ENCODE measurements at regions not wholly inside any gene's neighbourhood (a gene's known extent, or its start where the extent isn't known, plus 50 kb on each side); places are given as distances from the start of the nearest gene placed in this dataset.

DNA sequence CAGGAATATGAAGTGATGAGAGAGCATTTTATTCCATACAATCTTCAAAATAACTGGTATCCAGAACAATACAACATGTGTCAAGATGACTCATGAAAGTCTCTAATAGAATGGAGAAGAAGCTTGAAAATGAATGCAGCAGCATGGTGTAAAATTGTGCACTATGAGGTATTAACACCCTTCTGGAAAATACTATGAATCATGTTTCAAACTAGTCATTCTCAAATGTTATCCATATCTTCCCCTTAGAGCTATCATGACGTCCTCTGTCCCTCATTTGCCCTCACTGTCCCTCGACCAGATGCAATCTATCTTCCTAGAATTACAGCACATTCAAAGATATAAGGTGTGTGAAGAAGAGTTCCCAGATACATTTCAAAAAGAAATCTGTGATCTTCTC is 198.2 kb downstream of the NECTIN3 start:
- POLR2A ChIA-PET = no interaction called here
- Histone ChIP-seq H3K4me1 (ENCODE audit: control insufficient read depth, insufficient read depth, low read length) (no peaks in the 10 kb centered on the region), H3K9me3 (ENCODE audit: control insufficient read depth, insufficient read depth, low read depth, low read length) (no peaks in the 10 kb centered on the region), H3K27ac (ENCODE audit: extremely low read depth, low read depth, low read length) (no peak overlapping the region), H3K4me3 (ENCODE audit: low read depth, low read length) (no peak overlapping the region), H3K36me3 (ENCODE audit: control insufficient read depth in 2 of 2, insufficient read depth in 1 of 2, low read length in 2 of 2) (no peaks in the 10 kb centered on the region)
- TF ChIP-seq ZNF366 (tag by site-specific recombination; conservative IDR thresholded peaks at IDR 0.05) = no peak
- TF ChIP-seq SALL2 (tag by site-specific recombination; IDR thresholded peaks at IDR 0.05; ENCODE audit: borderline replicate concordance) = no peak
- no peak for TF ChIP-seq ZNF600 (tag by site-specific recombination; IDR thresholded peaks at IDR 0.05)
- TF ChIP-seq ZIC2 (tag by site-specific recombination; IDR thresholded peaks at IDR 0.05) = no peak
- TF ChIP-seq ZNF335 (tag by site-specific recombination; conservative IDR thresholded peaks at IDR 0.05) = no peak
- TF ChIP-seq ZNF791 (tag by site-specific recombination; IDR thresholded peaks at IDR 0.05) = no peak
- TF ChIP-seq, protein P1, sequence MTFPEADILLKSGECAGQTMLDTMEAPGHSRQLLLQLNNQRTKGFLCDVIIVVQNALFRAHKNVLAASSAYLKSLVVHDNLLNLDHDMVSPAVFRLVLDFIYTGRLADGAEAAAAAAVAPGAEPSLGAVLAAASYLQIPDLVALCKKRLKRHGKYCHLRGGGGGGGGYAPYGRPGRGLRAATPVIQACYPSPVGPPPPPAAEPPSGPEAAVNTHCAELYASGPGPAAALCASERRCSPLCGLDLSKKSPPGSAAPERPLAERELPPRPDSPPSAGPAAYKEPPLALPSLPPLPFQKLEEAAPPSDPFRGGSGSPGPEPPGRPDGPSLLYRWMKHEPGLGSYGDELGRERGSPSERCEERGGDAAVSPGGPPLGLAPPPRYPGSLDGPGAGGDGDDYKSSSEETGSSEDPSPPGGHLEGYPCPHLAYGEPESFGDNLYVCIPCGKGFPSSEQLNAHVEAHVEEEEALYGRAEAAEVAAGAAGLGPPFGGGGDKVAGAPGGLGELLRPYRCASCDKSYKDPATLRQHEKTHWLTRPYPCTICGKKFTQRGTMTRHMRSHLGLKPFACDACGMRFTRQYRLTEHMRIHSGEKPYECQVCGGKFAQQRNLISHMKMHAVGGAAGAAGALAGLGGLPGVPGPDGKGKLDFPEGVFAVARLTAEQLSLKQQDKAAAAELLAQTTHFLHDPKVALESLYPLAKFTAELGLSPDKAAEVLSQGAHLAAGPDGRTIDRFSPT (tag by site-specific recombination; IDR thresholded peaks at IDR 0.05) = no peak
- TF ChIP-seq, protein P2, sequence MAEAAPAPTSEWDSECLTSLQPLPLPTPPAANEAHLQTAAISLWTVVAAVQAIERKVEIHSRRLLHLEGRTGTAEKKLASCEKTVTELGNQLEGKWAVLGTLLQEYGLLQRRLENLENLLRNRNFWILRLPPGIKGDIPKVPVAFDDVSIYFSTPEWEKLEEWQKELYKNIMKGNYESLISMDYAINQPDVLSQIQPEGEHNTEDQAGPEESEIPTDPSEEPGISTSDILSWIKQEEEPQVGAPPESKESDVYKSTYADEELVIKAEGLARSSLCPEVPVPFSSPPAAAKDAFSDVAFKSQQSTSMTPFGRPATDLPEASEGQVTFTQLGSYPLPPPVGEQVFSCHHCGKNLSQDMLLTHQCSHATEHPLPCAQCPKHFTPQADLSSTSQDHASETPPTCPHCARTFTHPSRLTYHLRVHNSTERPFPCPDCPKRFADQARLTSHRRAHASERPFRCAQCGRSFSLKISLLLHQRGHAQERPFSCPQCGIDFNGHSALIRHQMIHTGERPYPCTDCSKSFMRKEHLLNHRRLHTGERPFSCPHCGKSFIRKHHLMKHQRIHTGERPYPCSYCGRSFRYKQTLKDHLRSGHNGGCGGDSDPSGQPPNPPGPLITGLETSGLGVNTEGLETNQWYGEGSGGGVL (tag by site-specific recombination; IDR thresholded peaks at IDR 0.05) = no peak
- no peak for TF ChIP-seq MYNN (tag by site-specific recombination; IDR thresholded peaks at IDR 0.05; ENCODE audit: borderline replicate concordance)
- no peak for TF ChIP-seq ZNF280D (tag by site-specific recombination; IDR thresholded peaks at IDR 0.05)
- TF ChIP-seq ZNF423 (tag by site-specific recombination; IDR thresholded peaks at IDR 0.05) = no peak
- TF ChIP-seq OVOL3 (tag by site-specific recombination; IDR thresholded peaks at IDR 0.05) = no peak
- TF ChIP-seq, protein P3, sequence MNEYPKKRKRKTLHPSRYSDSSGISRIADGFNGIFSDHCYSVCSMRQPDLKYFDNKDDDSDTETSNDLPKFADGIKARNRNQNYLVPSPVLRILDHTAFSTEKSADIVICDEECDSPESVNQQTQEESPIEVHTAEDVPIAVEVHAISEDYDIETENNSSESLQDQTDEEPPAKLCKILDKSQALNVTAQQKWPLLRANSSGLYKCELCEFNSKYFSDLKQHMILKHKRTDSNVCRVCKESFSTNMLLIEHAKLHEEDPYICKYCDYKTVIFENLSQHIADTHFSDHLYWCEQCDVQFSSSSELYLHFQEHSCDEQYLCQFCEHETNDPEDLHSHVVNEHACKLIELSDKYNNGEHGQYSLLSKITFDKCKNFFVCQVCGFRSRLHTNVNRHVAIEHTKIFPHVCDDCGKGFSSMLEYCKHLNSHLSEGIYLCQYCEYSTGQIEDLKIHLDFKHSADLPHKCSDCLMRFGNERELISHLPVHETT (tag by site-specific recombination; IDR thresholded peaks at IDR 0.05) = no peak
- TF ChIP-seq EGR2 (tag by site-specific recombination; IDR thresholded peaks at IDR 0.05; ENCODE audit: low read depth) = no peak
- no peak for TF ChIP-seq ZNF146 (tag by site-specific recombination; IDR thresholded peaks at IDR 0.05)
- CTCF ChIA-PET = no interaction called here

DNA sequence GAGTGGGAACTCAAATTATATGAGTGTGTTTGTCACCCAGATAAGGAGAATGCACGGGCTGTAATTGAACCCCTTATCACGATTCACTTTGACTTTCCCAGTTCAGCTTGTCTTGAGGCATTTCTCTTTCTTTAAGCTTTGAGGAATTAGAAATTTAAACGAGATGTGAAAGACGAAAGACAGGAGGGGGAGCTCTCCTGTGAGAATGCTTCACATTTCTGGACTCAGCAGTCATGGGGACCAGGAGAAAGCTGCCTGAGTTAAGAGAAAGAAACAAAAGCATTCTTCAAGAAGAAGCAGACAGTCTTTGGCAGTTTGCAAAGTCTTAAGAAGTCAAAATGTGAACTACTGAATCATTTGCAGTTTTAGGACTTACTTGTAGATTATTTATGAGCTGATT is 205.6 kb downstream of the NECTIN3 start:
- TF ChIP-seq ZNF394 (tag by site-specific recombination; IDR thresholded peaks at IDR 0.05; ENCODE audit: borderline replicate concordance) (no peak), ZEB2 (tag by site-specific recombination; IDR thresholded peaks at IDR 0.05) (no peak), EGR2 (tag by site-specific recombination; IDR thresholded peaks at IDR 0.05; ENCODE audit: low read depth) (no peak), ZNF24 (tag by site-specific recombination; IDR thresholded peaks at IDR 0.05) (no peak), SP7 (tag by site-specific recombination; IDR thresholded peaks at IDR 0.05) (no peak), GLI2 (tag by site-specific recombination; IDR thresholded peaks at IDR 0.05; ENCODE audit: borderline replicate concordance, low read depth) (no peak)
- Histone ChIP-seq H3K4me3 (ENCODE audit: low read depth, low read length) (no peak overlapping the region), H3K4me1 (ENCODE audit: control insufficient read depth, insufficient read depth, low read length) (no peaks in the 10 kb centered on the region), H3K9me3 (ENCODE audit: control insufficient read depth, insufficient read depth, low read depth, low read length) (no peaks in the 10 kb centered on the region), H3K36me3 (ENCODE audit: control insufficient read depth in 2 of 2, insufficient read depth in 1 of 2, low read length in 2 of 2) (no peaks in the 10 kb centered on the region), H3K27ac (ENCODE audit: extremely low read depth, low read depth, low read length) (no peak overlapping the region)
- ChIA-PET POLR2A (no interaction called here), CTCF (interaction anchor here (1.5 kb wide), 1 partner anchor 60 kb away, joined by 9 read pairs; no protein-coding TSS in a partner anchor)

All from HEK293 (cell line).